AG09309 (cell line): ENCODE measurements at regions not wholly inside any gene's neighbourhood (a gene's known extent, or its start where the extent isn't known, plus 50 kb on each side); places are given as distances from the start of the nearest gene placed in this dataset.

ENCODE experiments used
- DNase-seq: peaks from one replicate; pipeline ENCODE4 v3.0.0-alpha.2; 2010; ENCODE audit warnings: low read depth
- H3K4me3 ChIP-seq: 2 replicates; pipeline ENCODE4 v1.5.1; 2011; ENCODE audit warnings: mild to moderate bottlenecking, low read depth, low read length, moderate library complexity; ENCODE audit not compliant: control insufficient read depth
- CTCF ChIP-seq: IDR thresholded peaks from 2 replicates; pipeline ENCODE4 v1.5.1; 2011; ENCODE audit warnings: mild to moderate bottlenecking, low read depth, low read length, inconsistent platforms; ENCODE audit not compliant: insufficient read depth, control insufficient read depth; ENCODE audit errors: missing control alignments

- TF ChIP-seq CTCF = no peak
- no peak for DNase-seq
- H3K4me3 ChIP-seq = no peak overlapping the region
These were observed 161.1 kb upstream of the CDH12 start for GRCh38 chr5:23014266-23014665.

- H3K4me3 ChIP-seq = no peak overlapping the region
- TF ChIP-seq CTCF = no peak
- DNase-seq = no peak
These were observed 160.4 kb upstream of the CDH12 start for GRCh38 chr5:23013395-23013998.

GRCh38 chr5:23012842-23013241 is 159.7 kb upstream of the CDH12 start:
- DNase-seq = no peak
- no peak overlapping the region for H3K4me3 ChIP-seq
- no peak for TF ChIP-seq CTCF

GRCh38 chr5:23007762-23008161 is 154.6 kb upstream of the CDH12 start:
- no peak for TF ChIP-seq CTCF
- no peak overlapping the region for H3K4me3 ChIP-seq
- DNase-seq = no peak

GRCh38 chr5:23007236-23007635 is 154.1 kb upstream of the CDH12 start:
- DNase-seq = no peak
- TF ChIP-seq CTCF = no peak
- H3K4me3 ChIP-seq = no peak overlapping the region

- H3K4me3 ChIP-seq = no peak overlapping the region
- no peak for DNase-seq
- no peak for TF ChIP-seq CTCF
These were observed 148.0 kb upstream of the CDH12 start for GRCh38 chr5:23001120-23001519.

- no peak overlapping the region for H3K4me3 ChIP-seq
- no peak for DNase-seq
- no peak for TF ChIP-seq CTCF
These were observed 145.6 kb upstream of the CDH12 start for GRCh38 chr5:22998774-22999173.
